DMS79 treated with DMSO at 0.1 percent for 48 hours (cell line): ENCODE measurements at regions not wholly inside any gene's neighbourhood (a gene's known extent, or its start where the extent isn't known, plus 50 kb on each side); places are given as distances from the start of the nearest gene placed in this dataset.

Source experiments
- DNase-seq: peaks from one replicate; lab custom pipeline; 2025; lab: John Stamatoyannopoulos, UW

GRCh38 chr1:17932164-17932563 lies 175.4 kb upstream of the IGSF21 start:
- no peak for DNase-seq

DNA sequence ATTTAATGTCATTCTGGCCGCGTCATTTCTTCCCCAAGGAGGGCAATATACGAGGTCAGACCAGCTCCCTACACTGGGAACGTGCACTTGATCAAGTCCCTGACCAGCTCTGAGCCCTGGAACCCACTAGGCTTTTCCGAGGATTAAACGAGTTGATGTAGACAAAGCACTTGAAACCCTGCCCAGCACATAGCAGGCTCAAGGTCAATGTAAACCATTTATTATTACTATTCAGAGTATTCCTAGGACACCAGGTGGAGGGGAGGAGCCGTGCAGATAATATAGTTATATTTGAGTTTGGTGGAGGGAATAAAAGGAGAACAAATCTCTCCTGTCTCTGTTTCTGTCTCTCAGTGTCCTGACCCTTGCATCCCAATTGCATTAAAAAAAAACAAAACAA lies 174.1 kb upstream of the IGSF21 start:
- no peak for DNase-seq

- DNase-seq, result no peak
Observed at GRCh38 chr1:17933971-17934370, 173.6 kb upstream of the IGSF21 start.

- DNase-seq, result no peak
Observed at GRCh38 chr1:17935230-17935629, 172.4 kb upstream of the IGSF21 start.

DNA sequence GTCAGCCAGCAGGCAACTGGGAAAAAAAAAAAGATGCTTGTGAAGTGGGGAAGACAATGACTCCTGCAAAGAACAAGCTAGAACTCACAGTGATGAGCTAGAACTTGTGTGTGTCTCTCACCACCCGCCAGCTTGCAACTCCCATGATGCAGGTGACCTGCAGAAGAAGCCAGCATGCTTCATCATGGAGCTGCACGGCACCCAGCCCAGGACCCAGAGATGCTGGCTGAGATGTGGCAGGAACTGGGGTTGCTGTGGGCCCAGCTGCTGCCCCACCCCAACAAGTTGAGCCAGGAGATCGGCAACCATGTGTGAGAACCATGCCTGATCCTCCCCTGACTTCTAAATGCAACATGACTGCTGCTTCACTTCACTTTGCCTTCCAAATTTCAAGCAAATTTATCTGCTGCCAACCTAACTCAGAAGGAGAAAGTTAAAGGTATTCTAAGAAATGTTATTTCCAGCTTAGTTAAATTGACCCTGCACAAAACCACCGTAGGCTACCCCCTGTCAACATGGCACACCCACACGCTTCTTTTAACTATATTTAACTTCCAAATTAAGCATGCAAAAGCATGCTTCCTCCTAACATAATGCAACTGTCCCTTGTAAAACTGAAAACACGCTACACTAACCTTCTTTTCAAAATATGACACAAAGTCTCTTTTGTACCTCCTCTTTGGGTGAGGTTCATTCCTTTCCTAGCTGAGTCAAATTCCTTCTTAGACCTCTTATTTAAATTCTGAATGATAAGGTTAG lies 166.0 kb upstream of the IGSF21 start:
- DNase-seq, result no peak

GRCh38 chr1:17943506-17943905 lies 164.1 kb upstream of the IGSF21 start:
- no peak for DNase-seq

- DNase-seq, result no peak
Observed at GRCh38 chr1:17944646-17945045, 163.0 kb upstream of the IGSF21 start.

GRCh38 chr1:17946434-17946833 lies 161.2 kb upstream of the IGSF21 start:
- no peak for DNase-seq

GRCh38 chr1:17948594-17948993 lies 159.0 kb upstream of the IGSF21 start:
- no peak for DNase-seq

DNA sequence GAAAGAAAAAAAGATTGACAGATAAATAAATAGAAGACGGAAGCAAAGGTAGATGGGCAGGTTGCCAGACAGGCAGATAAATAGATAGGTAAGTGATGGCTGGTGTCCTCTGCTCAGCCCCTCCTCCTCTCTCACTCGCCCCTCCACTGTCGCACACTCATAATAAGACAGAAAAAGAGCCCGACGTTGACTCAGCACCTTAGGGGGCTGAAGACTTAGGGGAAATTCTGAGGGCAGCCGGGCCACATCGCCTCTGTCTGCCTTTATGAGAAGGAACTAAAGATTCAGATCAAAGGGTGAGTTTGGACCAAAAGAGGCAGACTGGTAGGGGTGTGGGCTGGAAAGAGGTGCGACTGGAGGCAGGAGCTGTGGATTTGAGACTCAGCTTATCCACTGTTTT lies 158.1 kb upstream of the IGSF21 start:
- no peak for DNase-seq

GRCh38 chr1:17950728-17951127 lies 156.9 kb upstream of the IGSF21 start:
- no peak for DNase-seq

DNA sequence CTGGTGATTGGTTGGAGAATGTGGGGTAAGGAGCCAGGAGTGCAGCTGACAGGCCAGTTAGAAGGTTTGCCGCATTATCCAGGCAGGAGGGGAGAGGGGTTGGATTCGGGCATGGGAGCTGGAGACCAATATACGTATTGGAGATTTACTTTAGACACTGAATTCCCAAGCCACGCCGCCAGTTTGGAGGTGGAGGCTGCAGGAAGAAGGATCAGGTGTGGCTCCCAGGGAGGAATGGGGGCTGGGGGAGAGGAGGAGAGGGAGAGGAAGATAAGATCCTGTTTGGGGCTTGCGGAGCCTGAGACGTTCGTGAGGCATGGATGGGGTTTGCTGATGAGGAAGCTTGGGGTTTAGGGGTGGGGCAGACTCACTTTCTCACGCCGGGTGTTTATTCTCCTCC lies 155.1 kb upstream of the IGSF21 start:
- DNase-seq, result no peak

GRCh38 chr1:17953921-17954320 lies 153.7 kb upstream of the IGSF21 start:
- DNase-seq, result no peak

- DNase-seq, result no peak
Observed at GRCh38 chr1:17955302-17956285, 152.0 kb upstream of the IGSF21 start.

DNA sequence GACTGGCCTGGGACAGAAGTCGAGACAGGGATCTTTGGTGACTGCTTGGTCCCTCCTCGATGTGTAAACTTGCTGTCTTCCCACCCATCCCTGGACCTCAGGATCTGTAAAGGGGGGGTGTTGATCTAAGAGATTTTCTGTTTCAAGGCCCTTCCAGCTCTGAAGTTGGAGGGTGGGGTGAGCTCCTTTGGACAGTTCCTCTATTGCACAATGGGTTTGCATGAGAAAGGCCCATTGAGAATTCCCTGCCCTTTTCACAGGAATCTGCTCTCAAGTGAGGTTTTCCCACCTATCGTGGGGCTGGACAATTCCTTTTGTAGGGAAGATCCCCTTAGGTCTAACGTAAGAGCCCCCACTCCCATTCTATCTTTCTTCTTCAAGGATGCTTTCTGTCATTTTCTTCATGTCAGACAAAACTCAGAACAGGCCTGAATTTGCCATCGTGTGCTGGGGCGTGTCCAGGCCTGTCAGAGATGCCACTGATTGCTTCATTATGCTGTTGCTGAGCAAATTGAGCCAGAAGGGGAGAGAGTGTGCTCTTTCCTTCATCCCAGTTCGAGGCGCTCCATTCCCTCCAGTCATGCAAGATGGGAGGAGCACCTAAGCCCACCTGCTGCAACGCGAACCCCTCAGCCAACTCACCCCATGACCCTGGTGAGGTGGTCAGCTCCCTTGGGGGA lies 149.9 kb upstream of the IGSF21 start:
- peak; percentile 50 for DNase-seq

DNA sequence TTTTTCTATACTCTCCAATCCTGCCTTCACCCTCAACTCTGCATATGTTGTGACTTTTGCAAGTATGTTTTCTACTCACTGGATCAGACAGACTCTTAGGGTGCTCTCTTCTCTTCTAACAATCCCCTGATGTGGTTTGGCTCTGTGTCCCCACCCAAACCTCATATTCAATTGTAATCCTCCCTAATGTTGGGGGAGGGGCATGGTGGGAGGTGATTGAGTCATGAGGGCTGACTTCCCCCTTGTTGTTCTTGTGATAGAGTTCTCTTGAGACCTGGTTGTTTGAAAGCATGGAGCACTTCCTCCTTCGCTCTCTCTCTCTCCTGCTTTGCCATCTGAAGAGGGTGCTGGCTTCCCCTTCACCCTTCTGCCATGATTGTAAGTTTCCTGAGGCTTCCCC lies 148.9 kb upstream of the IGSF21 start:
- no peak for DNase-seq

GRCh38 chr1:17963513-17963912 lies 144.1 kb upstream of the IGSF21 start:
- no peak for DNase-seq

- DNase-seq, result no peak
Observed at GRCh38 chr1:17965515-17966100, 142.0 kb upstream of the IGSF21 start.

DNA sequence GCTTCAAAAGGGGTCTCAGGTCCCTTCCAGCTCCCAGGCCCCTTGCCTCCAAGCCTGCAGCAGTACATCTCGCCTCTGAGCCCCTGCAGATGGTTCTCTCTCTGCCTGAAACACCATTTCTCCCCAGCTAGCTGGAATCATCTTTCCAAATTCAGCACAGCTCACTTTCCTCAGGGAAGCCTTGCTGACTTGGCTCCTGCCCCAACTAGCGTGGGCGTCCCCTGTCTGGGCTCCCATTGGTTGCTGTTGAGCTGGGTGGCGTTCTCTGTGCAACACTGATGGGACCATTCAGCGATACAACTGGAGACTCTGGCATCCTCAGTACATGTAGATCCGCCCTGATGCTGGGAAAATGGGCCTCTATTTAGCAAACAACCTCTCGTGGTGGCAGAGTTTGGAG lies 141.3 kb upstream of the IGSF21 start:
- DNase-seq, result no peak

- no peak for DNase-seq
Observed at GRCh38 chr1:17967623-17968255, 139.9 kb upstream of the IGSF21 start.

DNA sequence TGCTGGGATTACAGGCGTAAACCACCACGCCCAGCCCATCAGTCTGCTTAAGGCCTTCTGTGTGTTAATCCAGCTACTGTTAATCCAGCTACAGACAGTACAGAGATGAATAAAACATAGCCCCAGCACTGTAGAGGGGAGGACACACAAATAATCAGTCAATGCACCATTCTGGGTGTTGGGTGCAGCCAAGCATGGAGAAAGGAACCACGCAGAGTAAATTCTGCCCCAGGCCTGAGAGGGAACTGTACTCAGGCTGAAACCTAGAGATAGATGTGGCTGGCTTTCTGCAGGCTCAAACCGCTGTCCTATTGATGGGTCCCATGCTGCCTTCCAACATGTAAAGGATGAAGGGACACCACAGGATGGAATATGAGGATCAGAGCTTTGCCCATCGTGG lies 136.8 kb upstream of the IGSF21 start:
- DNase-seq, result no peak

GRCh38 chr1:17973694-17974093 lies 133.9 kb upstream of the IGSF21 start:
- DNase-seq, result no peak
